HG03354 (cell line): ENCODE measurements at regions not wholly inside any gene's neighbourhood (a gene's known extent, or its start where the extent isn't known, plus 50 kb on each side); places are given as distances from the start of the nearest gene placed in this dataset.

Experiments
- ATAC-seq: cut with Tn5 transposase; IDR thresholded peaks from one replicate; pipeline ENCODE4 v1.9.1; 2021; ENCODE audit warnings: mild to moderate bottlenecking; ENCODE audit not compliant: unreplicated experiment, poor library complexity, severe bottlenecking

GRCh38 chr3:104102386-104102785 is 1264.3 kb upstream of the ALCAM start:
- ATAC-seq: peak; percentile 96

DNA sequence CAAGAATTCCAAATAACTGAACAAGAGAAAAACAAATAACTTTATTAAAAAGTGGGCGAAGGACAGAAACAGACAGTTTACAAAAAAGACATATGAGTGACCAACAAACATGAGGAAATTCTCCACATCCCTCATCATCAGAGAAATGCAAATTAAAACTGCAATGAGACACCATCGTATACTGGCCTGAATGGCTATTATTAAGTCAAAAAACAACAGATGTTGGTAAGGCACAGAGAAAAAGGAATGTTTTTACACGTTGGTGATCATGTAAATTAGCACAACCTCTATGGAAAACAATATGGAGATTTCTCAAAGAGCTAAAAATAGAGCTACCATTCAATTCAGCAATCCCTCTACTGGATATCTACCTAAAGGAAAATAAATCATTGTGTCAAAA is 1260.4 kb upstream of the ALCAM start:
- no peak for ATAC-seq

GRCh38 chr3:104108522-104108921 is 1258.2 kb upstream of the ALCAM start:
- no peak for ATAC-seq

- no peak for ATAC-seq
Measured at GRCh38 chr3:104126463-104126862, 1240.2 kb upstream of the ALCAM start.

DNA sequence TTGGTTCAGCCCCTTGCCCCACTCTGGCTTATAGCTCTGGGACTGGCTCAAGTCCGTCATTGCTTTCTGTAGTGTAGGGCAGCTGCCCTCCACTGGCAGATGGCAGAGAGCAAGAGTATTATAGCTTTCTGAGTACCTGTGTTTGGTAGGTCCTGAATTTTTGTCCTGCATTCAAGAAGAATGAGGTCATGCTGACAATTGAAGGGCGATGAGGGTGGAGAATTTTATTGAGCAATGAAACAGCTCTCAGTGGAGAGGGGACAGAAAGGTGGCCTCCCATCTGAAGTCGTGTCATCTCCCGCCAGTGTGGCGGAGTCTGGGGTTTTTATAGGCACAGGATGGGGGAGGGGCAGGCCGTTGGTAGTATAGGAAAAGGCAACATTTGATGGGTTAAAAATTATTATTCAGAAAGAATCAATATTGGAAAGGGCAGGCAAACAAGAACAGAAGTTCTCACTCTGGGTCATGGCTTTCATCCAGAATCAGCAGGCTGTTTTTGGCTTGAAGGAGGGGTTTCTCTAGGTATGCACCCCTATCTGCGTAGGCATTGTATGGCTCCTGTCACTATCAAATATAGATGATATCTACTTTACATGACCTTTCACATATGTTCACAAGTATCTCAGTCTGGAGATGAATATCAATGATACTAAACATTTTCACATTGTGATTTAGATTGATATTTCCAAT is 1239.7 kb upstream of the ALCAM start:
- ATAC-seq: no peak

GRCh38 chr3:104127830-104128229 is 1238.9 kb upstream of the ALCAM start:
- no peak for ATAC-seq

DNA sequence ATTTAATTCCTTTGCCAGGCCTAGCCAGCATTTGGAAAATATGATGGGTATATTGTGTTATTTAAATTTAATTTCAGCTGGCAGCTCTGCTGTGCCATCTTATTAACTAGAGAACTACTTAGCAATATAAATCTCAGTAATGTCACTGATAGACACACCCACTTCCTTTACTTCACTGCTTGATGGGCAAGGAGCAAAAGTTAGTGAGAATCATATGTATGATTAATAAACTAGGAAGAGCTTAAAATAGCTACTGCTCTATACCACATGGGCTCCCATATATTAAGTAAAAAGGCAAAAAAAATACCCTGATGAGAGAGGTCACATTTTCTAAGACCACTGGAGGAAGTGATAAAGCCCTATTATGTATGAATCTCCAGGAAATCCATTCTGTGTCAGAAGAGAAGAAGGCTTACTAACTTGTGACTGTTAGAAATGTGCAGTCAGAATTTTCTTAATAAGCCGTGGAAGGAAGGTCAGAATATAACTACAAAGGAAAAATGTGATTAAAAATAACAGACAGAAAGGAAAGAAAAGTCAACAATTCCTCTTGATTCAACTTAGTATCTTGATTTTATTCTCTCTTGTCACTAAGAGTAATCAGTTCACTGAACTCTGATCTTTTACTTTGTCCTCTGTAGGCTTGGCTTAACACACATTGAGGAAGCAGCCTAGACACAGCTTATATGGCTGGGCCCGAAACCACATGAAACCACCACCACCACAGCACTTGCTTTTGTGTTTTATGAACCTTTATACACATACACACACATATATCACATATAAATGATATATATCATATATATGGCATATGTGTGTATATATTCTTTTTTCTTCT is 1233.9 kb upstream of the ALCAM start:
- ATAC-seq: no peak

GRCh38 chr3:104133630-104134029 is 1233.1 kb upstream of the ALCAM start:
- no peak for ATAC-seq

DNA sequence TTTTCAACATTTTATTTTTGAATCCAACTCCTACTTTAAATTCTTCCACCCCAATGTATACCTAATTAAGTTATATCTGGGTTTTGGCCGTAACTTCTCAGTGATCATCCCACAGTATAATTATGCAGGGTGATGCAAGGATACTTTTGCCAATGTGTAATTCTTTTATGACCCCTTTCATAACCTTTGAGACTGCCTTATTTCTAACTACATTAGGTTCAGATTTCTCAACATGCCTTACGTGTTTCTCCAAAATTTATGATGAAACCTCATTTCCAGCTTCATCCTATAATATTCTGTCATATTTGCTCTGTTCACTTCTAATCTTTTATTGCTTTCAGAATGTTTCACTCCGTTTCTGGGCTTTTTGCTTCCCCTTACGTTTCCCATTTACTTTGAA is 1229.6 kb upstream of the ALCAM start:
- no peak for ATAC-seq

DNA sequence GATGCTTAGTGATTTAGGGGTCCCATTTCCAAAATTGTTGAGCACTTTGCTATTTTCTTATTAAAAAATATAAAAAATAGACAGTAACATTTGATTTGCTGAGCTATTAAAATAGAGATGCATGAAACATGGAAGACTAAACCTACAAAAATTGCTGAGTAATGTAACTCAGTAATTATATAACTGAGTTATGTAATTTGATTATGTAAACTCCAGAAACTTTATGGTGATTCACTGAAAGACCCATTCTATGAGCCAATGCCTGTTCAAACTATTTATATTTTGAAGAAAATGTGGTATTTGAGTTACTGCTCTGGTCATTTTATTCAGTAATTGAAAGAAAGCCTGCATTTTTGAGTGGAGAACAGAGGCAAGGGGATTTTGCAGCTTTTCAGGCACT is 1221.5 kb upstream of the ALCAM start:
- no peak for ATAC-seq

- ATAC-seq: no peak
Measured at GRCh38 chr3:104149154-104149553, 1217.6 kb upstream of the ALCAM start.

GRCh38 chr3:104150724-104151123 is 1216.0 kb upstream of the ALCAM start:
- no peak for ATAC-seq

DNA sequence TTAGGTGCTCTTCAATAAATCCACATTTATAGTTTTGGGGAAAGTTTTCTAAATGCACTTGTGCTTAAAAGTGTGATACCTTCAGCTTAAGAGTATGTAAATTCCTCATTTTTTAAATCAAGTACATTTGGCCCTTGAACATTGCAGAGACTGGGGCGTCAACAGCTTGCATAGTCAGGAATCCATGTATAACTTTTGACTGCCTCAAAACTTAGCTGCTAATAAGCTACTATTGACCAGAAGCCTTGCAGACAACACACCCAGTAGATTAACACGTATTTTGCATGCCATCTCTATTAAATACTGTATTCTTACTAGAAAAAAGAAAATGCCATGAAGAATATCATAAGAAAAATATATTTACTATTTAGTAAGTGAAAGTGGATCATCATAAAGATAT is 1211.8 kb upstream of the ALCAM start:
- ATAC-seq: no peak

- no peak for ATAC-seq
Measured at GRCh38 chr3:104165866-104166265, 1200.8 kb upstream of the ALCAM start.

DNA sequence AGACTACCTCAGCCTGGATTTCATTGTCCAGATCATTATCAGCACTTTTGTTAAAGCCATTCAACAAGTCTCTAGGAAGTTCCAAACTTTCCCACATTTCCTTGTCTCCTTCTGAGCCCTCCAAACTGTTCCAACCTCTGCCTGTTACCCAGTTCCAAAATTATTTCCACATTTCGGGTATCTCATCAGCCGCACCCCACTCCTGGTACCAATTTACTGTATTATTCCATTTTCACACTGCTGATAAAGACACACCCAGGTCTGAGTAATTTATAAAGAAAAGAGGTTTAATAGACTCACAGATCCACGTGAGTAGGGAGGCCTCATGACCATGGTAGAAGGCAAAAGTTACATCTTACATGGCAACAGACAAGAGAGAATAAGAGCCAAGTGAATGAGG is 1198.3 kb upstream of the ALCAM start:
- ATAC-seq: no peak

- no peak for ATAC-seq
Measured at GRCh38 chr3:104175696-104176095, 1191.0 kb upstream of the ALCAM start.

DNA sequence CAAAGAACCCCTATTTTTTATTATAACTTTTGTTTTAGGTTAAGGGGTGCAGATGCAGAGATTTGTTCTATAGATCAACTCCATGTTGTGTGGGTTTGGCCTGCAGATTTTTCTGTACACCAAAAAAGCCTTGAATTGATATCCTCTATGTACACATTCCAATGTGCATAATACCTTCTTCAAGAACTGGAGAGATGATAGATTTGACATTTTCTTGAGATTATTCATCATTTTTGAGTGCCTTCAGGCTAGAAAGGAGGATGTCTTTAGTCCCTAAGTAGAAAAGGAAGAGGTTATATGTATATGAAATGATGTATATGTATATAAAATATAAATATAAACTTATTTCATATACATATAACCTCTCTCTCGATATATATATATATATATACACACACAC is 1190.0 kb upstream of the ALCAM start:
- ATAC-seq: no peak

DNA sequence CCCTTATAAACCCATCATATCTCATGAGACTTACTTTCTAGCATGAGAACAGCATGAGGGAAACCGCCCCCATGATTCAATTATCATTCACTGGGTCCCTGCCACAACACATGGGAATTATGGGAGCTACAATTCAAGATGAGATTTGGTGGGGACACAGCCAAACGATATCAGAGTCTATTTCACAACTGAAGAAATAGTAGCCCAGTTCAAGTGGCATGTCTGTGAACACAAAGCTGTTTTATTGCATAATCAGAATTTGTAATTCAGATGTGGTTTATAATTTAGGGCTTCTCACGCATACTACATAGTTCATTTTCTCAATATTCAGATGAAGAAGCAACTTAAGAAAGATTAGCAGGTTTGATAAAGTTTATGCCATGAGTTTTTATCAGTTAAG is 1188.0 kb upstream of the ALCAM start:
- no peak for ATAC-seq

- no peak for ATAC-seq
Measured at GRCh38 chr3:104180906-104181305, 1185.8 kb upstream of the ALCAM start.

- ATAC-seq: no peak
Measured at GRCh38 chr3:104190681-104191080, 1176.0 kb upstream of the ALCAM start.

- ATAC-seq: no peak
Measured at GRCh38 chr3:104198131-104198530, 1168.6 kb upstream of the ALCAM start.
